GM21619 (cell line): ENCODE measurements at regions not wholly inside any gene's neighbourhood (a gene's known extent, or its start where the extent isn't known, plus 50 kb on each side); places are given as distances from the start of the nearest gene placed in this dataset.
A peak's percentile ranks its signal among the peaks of the same experiment; 100 is the strongest.
"Not testable (repeated sequence)": the region's sequence is repeated elsewhere in the genome, so short reads cannot be mapped to it uniquely, and the experiment has no call there.

Experiments used
- ATAC-seq: cut with Tn5 transposase; IDR thresholded peaks from one replicate; pipeline ENCODE4 v1.9.1; 2021; ENCODE audit not compliant: unreplicated experiment

- no peak for ATAC-seq
Measured at GRCh38 chr6:15843226-15843625, 180.4 kb upstream of the DTNBP1 start.

- ATAC-seq, result no peak
Measured at GRCh38 chr6:15842727-15843117, 179.9 kb upstream of the DTNBP1 start.

DNA sequence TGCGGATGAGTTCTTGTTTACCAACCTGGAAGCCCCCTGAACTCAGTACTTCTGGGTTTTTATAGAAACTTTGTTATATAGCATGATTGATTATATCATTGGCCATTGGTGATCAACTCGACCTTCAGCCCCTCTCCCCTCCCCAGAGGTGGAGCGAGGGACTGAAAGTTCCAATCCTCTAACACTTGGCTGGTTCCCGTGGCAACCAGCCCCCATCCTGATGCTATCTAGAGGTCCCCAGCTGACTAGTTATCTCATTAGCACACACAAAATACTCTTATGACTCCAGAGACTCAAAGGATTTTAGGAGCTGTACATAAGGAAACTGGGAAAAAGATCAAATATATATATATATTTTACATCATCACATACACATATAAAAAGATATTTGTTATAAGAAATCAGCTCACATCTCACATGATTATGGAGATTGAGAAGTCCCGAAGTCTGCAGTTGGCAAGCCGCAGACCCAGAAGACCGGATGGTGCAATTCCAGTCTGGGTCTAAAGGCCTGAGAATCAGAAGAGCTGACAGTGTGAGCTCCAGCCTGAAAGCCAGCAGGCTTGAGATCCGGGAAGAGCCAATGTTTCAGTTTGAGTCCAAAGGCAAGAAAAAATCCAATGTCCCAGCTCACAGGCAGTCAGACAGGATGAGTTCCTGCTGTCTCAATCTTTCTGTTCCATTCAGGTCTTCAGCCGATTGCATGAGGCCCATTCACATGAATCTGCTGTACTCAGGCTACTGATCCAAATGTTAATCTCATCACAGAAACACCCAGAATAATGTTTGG lies 179.3 kb upstream of the DTNBP1 start:
- ATAC-seq, result no peak

- ATAC-seq, result no peak
Measured at GRCh38 chr6:15839969-15840541, 177.2 kb upstream of the DTNBP1 start.

DNA sequence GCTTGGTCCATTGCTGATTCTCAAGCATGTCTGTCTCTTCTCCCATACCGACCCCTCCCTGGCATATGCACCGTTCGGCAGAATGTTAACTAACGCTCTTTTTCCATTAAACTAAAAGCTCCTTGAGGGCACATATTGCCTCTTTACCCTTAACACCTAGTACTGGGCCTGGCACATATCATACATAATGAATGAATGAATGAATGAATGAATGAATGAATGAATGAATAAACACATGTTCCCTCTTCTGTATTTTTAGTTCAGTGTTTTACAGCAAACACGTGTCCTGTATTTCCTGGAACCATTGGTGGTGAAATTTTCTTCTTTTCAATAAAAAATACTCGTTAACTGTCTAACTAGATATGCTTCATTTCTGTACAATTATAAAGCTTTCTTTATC lies 174.4 kb upstream of the DTNBP1 start:
- ATAC-seq, result no peak

GRCh38 chr6:15832841-15833240 lies 170.0 kb upstream of the DTNBP1 start:
- no peak for ATAC-seq

- no peak for ATAC-seq
Measured at GRCh38 chr6:15829156-15829555, 166.3 kb upstream of the DTNBP1 start.

DNA sequence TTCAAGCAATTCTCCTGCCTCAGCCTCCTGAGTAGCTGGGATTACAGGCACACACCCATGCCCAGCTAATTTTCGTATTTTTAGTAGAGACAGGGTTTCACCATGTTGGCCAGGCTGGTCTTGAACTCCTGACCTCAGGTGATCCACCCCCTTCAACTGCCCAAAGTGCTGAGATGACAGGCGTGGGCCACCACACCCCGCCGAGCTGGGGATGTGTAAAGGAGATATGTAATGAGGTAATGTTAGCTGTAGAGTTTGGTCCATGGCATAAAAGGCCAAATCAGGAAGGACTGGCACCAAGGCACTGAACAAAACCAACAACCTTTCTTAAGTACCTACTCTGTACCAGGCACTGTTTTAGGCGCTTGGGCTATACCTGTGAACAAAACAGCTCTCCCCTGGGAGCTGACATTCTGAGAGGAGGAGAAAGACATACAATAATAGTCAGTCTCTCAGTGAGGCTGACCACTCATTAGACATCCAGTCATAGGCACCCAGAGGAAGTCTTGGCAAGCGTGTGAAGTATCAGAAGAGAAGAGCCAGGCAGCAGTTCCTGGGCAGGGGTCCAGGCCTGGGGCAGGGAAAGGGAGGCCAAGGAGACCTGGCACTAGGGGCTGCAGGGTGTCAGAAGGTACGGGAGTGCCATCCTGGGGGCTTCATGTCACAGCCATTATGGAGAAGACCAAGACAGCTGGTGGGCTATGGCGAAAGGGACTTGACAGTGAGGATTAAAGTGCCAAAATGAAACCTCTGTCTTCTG lies 164.8 kb upstream of the DTNBP1 start:
- no peak for ATAC-seq

GRCh38 chr6:15826814-15827318 lies 164.0 kb upstream of the DTNBP1 start:
- ATAC-seq, result no peak

DNA sequence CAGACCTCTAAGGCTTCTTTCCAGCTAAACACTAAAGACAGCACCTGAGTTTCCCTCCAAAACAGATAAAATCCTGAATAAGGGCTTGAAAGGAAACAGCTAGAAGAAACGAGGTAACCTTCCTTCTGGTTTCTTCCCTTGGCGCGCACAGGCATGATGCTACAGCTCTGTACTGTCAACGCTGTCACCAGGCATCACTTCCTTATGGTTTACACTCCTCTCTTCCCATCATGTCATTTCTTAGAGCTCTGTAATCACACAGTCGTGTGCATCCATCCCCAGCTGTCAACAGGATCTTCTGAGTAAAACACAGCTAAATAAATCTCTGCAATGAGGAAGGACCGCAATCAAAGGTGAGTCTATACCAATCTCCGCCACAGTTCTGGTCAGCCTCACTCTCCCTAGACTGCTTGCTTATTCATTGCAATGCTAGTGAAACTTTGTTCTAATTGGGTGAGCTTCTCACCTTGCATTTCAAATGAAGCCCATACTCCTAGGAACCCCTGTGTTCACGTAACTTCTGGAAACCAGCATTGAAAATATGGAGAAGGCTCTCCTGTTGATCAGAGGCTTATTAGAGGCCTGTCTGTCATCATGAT lies 162.6 kb upstream of the DTNBP1 start:
- ATAC-seq, result no peak

- ATAC-seq, result no peak
Measured at GRCh38 chr6:15824811-15825210, 162.0 kb upstream of the DTNBP1 start.

DNA sequence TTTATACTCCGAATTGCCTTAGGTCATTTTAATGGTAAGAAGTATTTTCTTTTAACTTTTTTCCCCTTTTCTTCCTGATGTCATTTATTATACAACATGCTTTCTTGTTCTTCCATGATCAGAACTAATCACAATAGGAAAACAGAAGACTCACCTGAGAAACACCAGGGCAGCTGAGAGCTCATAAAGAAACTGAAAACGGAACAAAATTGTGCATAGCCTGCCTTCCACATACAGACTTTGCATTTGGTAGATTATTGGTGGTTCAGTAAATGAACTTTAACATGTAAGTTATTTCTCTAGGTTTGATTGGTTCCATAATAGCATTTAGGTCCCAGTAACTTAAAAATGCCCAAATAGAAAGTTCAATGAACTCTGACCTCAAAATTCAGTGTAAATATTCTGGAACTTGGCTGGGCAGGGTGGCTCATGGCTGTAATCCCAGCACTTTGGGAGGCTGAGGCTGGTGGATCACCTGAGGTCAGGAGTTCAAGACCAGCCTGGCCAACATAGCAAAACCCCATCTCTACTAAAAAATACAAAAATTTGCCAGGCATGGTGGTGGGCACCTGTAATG lies 161.1 kb upstream of the DTNBP1 start:
- peak; percentile 85 for ATAC-seq

DNA sequence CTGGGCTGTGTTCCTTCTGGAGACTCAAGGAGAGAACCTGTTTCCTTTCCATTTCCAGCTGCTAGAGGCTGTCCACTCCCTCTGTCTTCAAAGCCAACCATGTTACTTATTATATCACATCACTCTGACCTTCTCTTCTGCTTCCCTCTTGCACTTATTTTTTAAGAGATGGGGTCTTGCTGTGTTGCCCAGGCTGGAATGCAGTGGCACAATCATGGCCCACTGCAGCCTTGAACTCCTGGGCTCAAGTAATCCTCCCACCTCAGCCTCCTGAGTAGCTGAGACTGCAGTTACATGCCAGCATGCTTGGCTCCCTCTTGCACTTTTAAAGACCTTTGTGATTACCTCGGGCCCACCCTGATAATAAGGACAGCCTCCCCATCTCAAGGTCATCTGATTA lies 160.0 kb upstream of the DTNBP1 start:
- no peak for ATAC-seq

GRCh38 chr6:15819841-15820240 lies 157.0 kb upstream of the DTNBP1 start:
- no peak for ATAC-seq

GRCh38 chr6:15819226-15819625 lies 156.4 kb upstream of the DTNBP1 start:
- ATAC-seq, result no peak

GRCh38 chr6:15818491-15818890 lies 155.7 kb upstream of the DTNBP1 start:
- ATAC-seq, result no peak

DNA sequence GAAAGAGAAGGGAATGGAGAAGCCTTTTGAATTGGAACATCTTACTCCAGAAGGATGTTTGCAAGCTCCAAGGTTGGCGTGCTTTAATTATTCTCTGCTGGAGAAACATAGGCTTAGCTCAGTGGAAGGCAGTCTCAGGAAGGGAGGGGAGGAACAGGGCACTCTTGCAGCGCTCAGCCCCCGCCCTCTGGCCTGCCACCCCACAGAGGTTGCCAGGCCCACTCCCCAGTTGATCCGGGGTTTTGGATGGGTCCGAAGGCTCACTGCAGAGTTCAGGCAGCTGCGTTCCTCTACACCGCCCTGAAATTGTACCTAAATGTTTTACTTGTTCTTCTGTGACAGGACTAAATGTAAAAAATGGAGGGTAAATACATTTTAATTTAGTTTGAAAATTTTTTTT lies 155.2 kb upstream of the DTNBP1 start:
- ATAC-seq, result no peak

DNA sequence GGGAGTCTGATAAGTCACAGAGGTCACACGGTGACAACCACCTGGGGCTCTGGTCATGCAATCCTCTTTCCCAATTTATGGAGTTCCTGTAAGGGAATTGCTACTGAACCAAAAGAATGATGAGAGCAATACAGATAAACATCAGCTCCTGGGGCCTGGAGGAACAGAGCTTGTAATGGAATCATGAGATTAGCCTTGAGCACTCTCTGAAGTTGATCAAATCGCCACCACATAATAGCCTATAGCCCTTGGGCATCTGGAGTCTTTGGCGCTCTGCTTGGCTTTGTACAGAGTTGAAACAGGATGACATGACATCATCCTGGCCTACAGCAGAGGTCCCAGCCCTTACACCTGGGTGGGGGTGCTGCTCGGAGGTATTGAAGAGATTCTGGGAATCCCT lies 154.3 kb upstream of the DTNBP1 start:
- ATAC-seq, result no peak

GRCh38 chr6:15816661-15817060 lies 153.8 kb upstream of the DTNBP1 start:
- no peak for ATAC-seq

DNA sequence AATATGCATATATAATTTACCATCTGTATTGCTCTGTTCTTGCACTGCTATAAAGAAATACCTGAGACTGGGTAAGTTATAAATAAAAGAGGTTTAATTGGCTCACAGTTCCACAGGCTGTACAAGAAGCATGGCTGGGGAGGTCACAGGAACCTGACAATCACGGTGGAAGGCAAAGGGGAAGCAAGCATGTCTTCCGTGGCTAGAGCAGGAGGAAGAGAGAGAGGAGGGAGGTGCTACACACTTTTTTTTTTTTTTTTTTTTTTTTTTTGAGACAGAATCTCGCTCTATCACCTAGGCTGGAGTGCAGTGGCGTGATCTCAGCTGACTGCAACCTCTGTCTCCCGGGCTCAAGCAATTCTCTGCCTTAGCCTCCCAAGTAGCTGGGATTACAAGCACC lies 150.9 kb upstream of the DTNBP1 start:
- ATAC-seq, result not testable (repeated sequence)

GRCh38 chr6:15811107-15811506 lies 148.3 kb upstream of the DTNBP1 start:
- ATAC-seq, result no peak
